Chondrocyte (in vitro differentiated cells): ENCODE measurements at regions not wholly inside any gene's neighbourhood (a gene's known extent, or its start where the extent isn't known, plus 50 kb on each side); places are given as distances from the start of the nearest gene placed in this dataset.

Source experiments
- DNase-seq: peaks from one replicate; pipeline ENCODE4 v3.0.0; 2021; ENCODE audit warnings: mixed read lengths, low spot score
- H3K27ac Mint-ChIP-seq: one replicate; pipeline ENCODE4 v1.8.0; 2021; ENCODE audit warnings: mild to moderate bottlenecking, moderate library complexity, mixed read lengths; ENCODE audit not compliant: unreplicated experiment
- H3K27me3 Mint-ChIP-seq: 2 replicates; pipeline ENCODE4 v1.8.0; 2021; ENCODE audit warnings: low read depth, mixed read lengths
- H3K36me3 Mint-ChIP-seq: 2 replicates; pipeline ENCODE4 v1.8.0; 2021; ENCODE audit warnings: low read depth, mixed read lengths
- H3K4me1 Mint-ChIP-seq: 2 replicates; pipeline ENCODE4 v1.8.0; 2021; ENCODE audit warnings: low read depth, mild to moderate bottlenecking, mixed read lengths
- H3K4me3 Mint-ChIP-seq: one replicate; pipeline ENCODE4 v1.8.0; 2021; ENCODE audit warnings: mild to moderate bottlenecking, moderate library complexity, mixed read lengths; ENCODE audit not compliant: unreplicated experiment
- H3K9me3 Mint-ChIP-seq: 2 replicates; pipeline ENCODE4 v1.8.0; 2021; ENCODE audit warnings: low read depth, mixed read lengths
- CTCF ChIP-seq: fragments of 200-600 bp; sonication (generic); IDR thresholded peaks from 2 replicates; pipeline ENCODE4 v1.5.0; 2021; ENCODE audit warnings: antibody characterized with exemption, mild to moderate bottlenecking, moderate library complexity

GRCh38 chr3:140834266-140835037 is 107.2 kb upstream of the SLC25A36 start:
- peaks cover 4% of the 10 kb centered on the region for H3K27me3 Mint-ChIP-seq
- no peak overlapping the region for H3K27ac Mint-ChIP-seq
- DNase-seq, result no peak
- no peaks in the 10 kb centered on the region for H3K36me3 Mint-ChIP-seq
- H3K4me3 Mint-ChIP-seq, result no peak overlapping the region
- no peaks in the 10 kb centered on the region for H3K9me3 Mint-ChIP-seq
- H3K4me1 Mint-ChIP-seq, result no peaks in the 10 kb centered on the region
- TF ChIP-seq CTCF, result no peak

- peaks cover 25% of the 10 kb centered on the region for H3K27me3 Mint-ChIP-seq
- no peak overlapping the region for H3K27ac Mint-ChIP-seq
- H3K36me3 Mint-ChIP-seq, result no peaks in the 10 kb centered on the region
- no peaks in the 10 kb centered on the region for H3K9me3 Mint-ChIP-seq
- TF ChIP-seq CTCF, result no peak
- no peak for DNase-seq
- H3K4me1 Mint-ChIP-seq, result peaks cover 10% of the 10 kb centered on the region
- no peak overlapping the region for H3K4me3 Mint-ChIP-seq
These were observed 98.5 kb upstream of the SLC25A36 start for GRCh38 chr3:140842984-140843649.

GRCh38 chr3:140843656-140844055 is 98.0 kb upstream of the SLC25A36 start:
- Mint-ChIP-seq H3K36me3 (no peaks in the 10 kb centered on the region), H3K27me3 (peaks cover 25% of the 10 kb centered on the region), H3K4me3 (no peak overlapping the region), H3K27ac (no peak overlapping the region), H3K4me1 (peaks cover 10% of the 10 kb centered on the region), H3K9me3 (no peaks in the 10 kb centered on the region)
- no peak for TF ChIP-seq CTCF
- no peak for DNase-seq

- no peak overlapping the region for H3K27ac Mint-ChIP-seq
- H3K27me3 Mint-ChIP-seq, result peaks cover 25% of the 10 kb centered on the region
These were observed 97.6 kb upstream of the SLC25A36 start for GRCh38 chr3:140844072-140844471.

More at GRCh38 chr3:140844072-140844471, 97.6 kb upstream of the SLC25A36 start:
- H3K4me3 Mint-ChIP-seq, result no peak overlapping the region
- no peaks in the 10 kb centered on the region for H3K9me3 Mint-ChIP-seq
- H3K4me1 Mint-ChIP-seq, result peaks cover 10% of the 10 kb centered on the region
- H3K36me3 Mint-ChIP-seq, result no peaks in the 10 kb centered on the region
- no peak for DNase-seq
- TF ChIP-seq CTCF, result no peak
